H1 (cell line): ENCODE measurements at regions not wholly inside any gene's neighbourhood (a gene's known extent, or its start where the extent isn't known, plus 50 kb on each side); places are given as distances from the start of the nearest gene placed in this dataset.

ENCODE experiments used
- CBX8 ChIP-seq: fragments of 300-800, 300-1000 bp; sonication (generic); IDR thresholded peaks from 2 replicates; pipeline ENCODE4 v1.7.1; 2016; ENCODE audit warnings: low read depth, low read length, borderline replicate concordance
- MAFK ChIP-seq: IDR thresholded peaks from 2 replicates; pipeline ENCODE4 v1.6.1; 2012; ENCODE audit warnings: low read depth, mild to moderate bottlenecking, improper control_type of control experiment, low read length
- POU5F1 ChIP-seq: IDR thresholded peaks from 2 replicates; pipeline ENCODE4 v1.6.1; 2011; ENCODE audit warnings: low read depth, mild to moderate bottlenecking, low read length, moderate library complexity
- SP1 ChIP-seq: IDR thresholded peaks from 2 replicates; pipeline ENCODE4 v1.6.1; 2011; ENCODE audit warnings: low read depth, low read length
- TF ChIP-seq, protein P1 (sequence below): IDR thresholded peaks from 2 replicates; pipeline ENCODE4 v1.6.1; 2012; ENCODE audit warnings: low read length, inconsistent platforms

DNA sequence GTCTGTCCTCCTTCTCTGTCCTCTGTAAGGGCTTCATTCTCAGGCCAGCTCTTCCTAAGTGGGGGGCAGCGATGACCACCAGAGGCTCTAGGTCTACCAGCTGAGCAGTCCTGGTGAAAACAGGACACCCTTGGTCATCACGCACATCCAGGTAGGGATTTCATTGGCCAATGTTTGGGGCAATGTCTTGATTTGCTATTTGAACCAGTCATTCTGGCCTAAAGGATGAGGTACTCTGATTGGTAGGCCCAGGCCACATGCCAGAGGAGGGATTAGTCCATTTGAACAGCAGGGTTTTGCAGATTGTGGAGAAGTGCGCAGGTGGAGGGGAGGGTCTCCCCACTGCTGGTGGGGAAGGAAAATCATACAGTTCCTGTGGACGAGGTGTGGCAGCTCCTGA is 57.3 kb downstream of the PLXNA1 start (continued):
- TF ChIP-seq POU5F1 = no peak
- no peak for TF ChIP-seq CBX8
- TF ChIP-seq, protein P1, sequence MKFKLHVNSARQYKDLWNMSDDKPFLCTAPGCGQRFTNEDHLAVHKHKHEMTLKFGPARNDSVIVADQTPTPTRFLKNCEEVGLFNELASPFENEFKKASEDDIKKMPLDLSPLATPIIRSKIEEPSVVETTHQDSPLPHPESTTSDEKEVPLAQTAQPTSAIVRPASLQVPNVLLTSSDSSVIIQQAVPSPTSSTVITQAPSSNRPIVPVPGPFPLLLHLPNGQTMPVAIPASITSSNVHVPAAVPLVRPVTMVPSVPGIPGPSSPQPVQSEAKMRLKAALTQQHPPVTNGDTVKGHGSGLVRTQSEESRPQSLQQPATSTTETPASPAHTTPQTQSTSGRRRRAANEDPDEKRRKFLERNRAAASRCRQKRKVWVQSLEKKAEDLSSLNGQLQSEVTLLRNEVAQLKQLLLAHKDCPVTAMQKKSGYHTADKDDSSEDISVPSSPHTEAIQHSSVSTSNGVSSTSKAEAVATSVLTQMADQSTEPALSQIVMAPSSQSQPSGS = no peak
- no peak for TF ChIP-seq MAFK
- no peak for TF ChIP-seq SP1
